Hepatocyte (in vitro differentiated cells): ENCODE measurements at regions not wholly inside any gene's neighbourhood (a gene's known extent, or its start where the extent isn't known, plus 50 kb on each side); places are given as distances from the start of the nearest gene placed in this dataset.

ENCODE experiments used
- DNase-seq: peaks from one replicate; pipeline ENCODE4 v3.0.0-alpha.2; 2016; ENCODE audit warnings: low spot score
- H2AFZ ChIP-seq: fragments of 200-600 bp; sonication (generic); 2 replicates; pipeline ENCODE4 v1.6.0; 2016; ENCODE audit warnings: antibody characterized with exemption, mild to moderate bottlenecking
- H3K27ac ChIP-seq: fragments of 200-600 bp; sonication (generic); 2 replicates; pipeline ENCODE4 v1.5.1; 2016; ENCODE audit warnings: mild to moderate bottlenecking
- H3K27me3 ChIP-seq: fragments of 200-600 bp; sonication (generic); 2 replicates; pipeline ENCODE4 v1.6.1; 2016
- H3K36me3 ChIP-seq: fragments of 200-600 bp; sonication (generic); replicated peaks from 2 replicates; pipeline ENCODE4 v1.5.1; 2016; ENCODE audit warnings: low read depth; ENCODE audit not compliant: insufficient read depth
- H3K4me1 ChIP-seq: fragments of 200-600 bp; sonication (generic); 2 replicates; pipeline ENCODE4 v1.5.1; 2016; ENCODE audit warnings: mild to moderate bottlenecking, moderate library complexity; ENCODE audit not compliant: insufficient read depth
- H3K4me2 ChIP-seq: fragments of 200-600 bp; sonication (generic); 2 replicates; pipeline ENCODE4 v1.6.0; 2016
- H3K4me3 ChIP-seq: fragments of 200-600 bp; sonication (generic); 2 replicates; pipeline ENCODE4 v1.5.1; 2016; ENCODE audit warnings: mild to moderate bottlenecking
- H3K79me2 ChIP-seq: fragments of 200-600 bp; sonication (generic); 2 replicates; pipeline ENCODE4 v1.6.0; 2017; ENCODE audit warnings: mild to moderate bottlenecking
- H3K9me2 ChIP-seq: fragments of 200-600 bp; sonication (generic); replicated peaks from 2 replicates; pipeline ENCODE4 v1.6.0; 2017; ENCODE audit warnings: mild to moderate bottlenecking; ENCODE audit not compliant: insufficient read depth
- H3K9me3 ChIP-seq: fragments of 200-600 bp; sonication (generic); 2 replicates; pipeline ENCODE4 v1.5.1; 2016; ENCODE audit warnings: low read depth, mild to moderate bottlenecking
- H4K20me1 ChIP-seq: fragments of 200-600 bp; sonication (generic); 2 replicates; pipeline ENCODE4 v1.6.0; 2016; ENCODE audit warnings: mild to moderate bottlenecking; ENCODE audit not compliant: insufficient read depth, poor library complexity, severe bottlenecking
- EZH2 ChIP-seq: fragments of 200-600 bp; sonication (generic); IDR thresholded peaks from 2 replicates; pipeline ENCODE4 v1.6.1; 2016; ENCODE audit warnings: antibody characterized with exemption, mild to moderate bottlenecking, borderline replicate concordance
- EZH2phosphoT487 ChIP-seq: fragments of 200-600 bp; sonication (generic); IDR thresholded peaks from one replicate; pipeline ENCODE4 v1.6.1; 2018; ENCODE audit warnings: antibody characterized with exemption, mild to moderate bottlenecking, low read depth, moderate library complexity; ENCODE audit not compliant: unreplicated experiment, severe bottlenecking
- WGBS: methylation state at CpG from one replicate; pipeline ENCODE4 v1.1.6; 2016; ENCODE audit warnings: low lambda C conversion rate; ENCODE audit errors: missing lambda C conversion rate; 5-methylcytosine and 5-hydroxymethylcytosine counted together
- TF ChIP-seq, protein P1 (sequence below): fragments of 200-600 bp; sonication (generic); IDR thresholded peaks from 2 replicates; pipeline ENCODE4 v1.5.1; 2016; ENCODE audit warnings: antibody characterized with exemption, mild to moderate bottlenecking; ENCODE audit not compliant: poor library complexity

DNA sequence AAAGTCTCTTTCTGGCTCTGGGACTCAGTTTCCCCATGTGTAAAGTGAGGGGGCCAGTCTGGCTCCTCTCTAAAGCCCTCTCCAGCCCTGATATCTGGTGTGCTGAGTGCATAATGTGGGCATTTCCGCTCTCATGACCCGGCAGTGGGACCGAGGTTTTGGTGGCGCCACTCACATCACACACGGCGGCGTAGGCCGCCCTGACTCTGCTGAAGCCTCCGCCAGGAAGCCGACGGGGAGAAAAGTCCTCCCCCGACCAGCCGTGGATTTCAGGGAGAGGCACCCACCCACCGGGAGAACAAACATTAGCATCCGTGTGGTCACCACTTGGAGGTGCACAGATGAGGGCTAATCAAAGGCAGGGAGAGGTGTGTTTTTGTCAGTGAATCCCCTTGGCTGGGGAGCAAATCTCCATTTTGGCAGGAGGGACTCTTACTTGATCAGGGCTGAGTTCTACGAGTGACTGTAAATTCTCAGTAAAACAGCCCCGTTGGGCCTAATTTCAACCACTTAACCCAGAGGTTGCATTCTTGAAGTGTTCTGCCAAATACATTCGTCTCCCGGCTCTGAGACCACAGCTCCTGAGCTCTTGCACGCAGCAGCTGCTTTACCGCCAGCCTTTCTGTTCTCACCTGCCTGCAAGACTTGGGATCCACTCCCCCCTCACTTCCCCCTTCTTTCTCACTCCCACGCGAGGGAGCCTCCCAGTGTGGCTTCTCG lies 118.2 kb downstream of the FOXD2 start:
- peaks cover 50% of the 10 kb centered on the region for H3K4me1 ChIP-seq
- peak overlapping the region; percentile 51 for H3K4me2 ChIP-seq
- no peaks in the 10 kb centered on the region for H3K36me3 ChIP-seq
- TF ChIP-seq EZH2phosphoT487 (no peak), EZH2 (no peak)
- TF ChIP-seq, protein P1, sequence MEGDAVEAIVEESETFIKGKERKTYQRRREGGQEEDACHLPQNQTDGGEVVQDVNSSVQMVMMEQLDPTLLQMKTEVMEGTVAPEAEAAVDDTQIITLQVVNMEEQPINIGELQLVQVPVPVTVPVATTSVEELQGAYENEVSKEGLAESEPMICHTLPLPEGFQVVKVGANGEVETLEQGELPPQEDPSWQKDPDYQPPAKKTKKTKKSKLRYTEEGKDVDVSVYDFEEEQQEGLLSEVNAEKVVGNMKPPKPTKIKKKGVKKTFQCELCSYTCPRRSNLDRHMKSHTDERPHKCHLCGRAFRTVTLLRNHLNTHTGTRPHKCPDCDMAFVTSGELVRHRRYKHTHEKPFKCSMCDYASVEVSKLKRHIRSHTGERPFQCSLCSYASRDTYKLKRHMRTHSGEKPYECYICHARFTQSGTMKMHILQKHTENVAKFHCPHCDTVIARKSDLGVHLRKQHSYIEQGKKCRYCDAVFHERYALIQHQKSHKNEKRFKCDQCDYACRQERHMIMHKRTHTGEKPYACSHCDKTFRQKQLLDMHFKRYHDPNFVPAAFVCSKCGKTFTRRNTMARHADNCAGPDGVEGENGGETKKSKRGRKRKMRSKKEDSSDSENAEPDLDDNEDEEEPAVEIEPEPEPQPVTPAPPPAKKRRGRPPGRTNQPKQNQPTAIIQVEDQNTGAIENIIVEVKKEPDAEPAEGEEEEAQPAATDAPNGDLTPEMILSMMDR: no peak
- no peaks in the 10 kb centered on the region for H3K27me3 ChIP-seq
- no peaks in the 10 kb centered on the region for H3K79me2 ChIP-seq
- H3K9me2 ChIP-seq: no peaks in the 10 kb centered on the region
- H3K4me3 ChIP-seq: no peak overlapping the region
- H2AFZ ChIP-seq: no peak overlapping the region
- DNase-seq: peak; percentile 37
- peak overlapping the region; percentile 52 for H3K27ac ChIP-seq
- H4K20me1 ChIP-seq: no peaks in the 10 kb centered on the region
- WGBS: 61% methylated on average over 21 of the region's 24 CpGs
- no peaks in the 10 kb centered on the region for H3K9me3 ChIP-seq

GRCh38 chr1:47557066-47557465 lies 119.2 kb downstream of the FOXD2 start:
- peaks cover 53% of the 10 kb centered on the region for H3K4me1 ChIP-seq
- WGBS: 91% methylated on average over 4 of the region's 4 CpGs
- TF ChIP-seq, protein P1: no peak
- TF ChIP-seq EZH2 (no peak), EZH2phosphoT487 (no peak)

GRCh38 chr1:47558601-47559593 lies 121.1 kb downstream of the FOXD2 start:
- no peaks in the 10 kb centered on the region for H3K36me3 ChIP-seq
- no peaks in the 10 kb centered on the region for H3K79me2 ChIP-seq
- peaks cover 47% of the 10 kb centered on the region for H3K4me1 ChIP-seq
- H3K9me3 ChIP-seq: no peaks in the 10 kb centered on the region
- H3K4me3 ChIP-seq: no peak overlapping the region
- H3K4me2 ChIP-seq: peak overlapping the region; percentile 62
- H3K9me2 ChIP-seq: no peaks in the 10 kb centered on the region
- no peaks in the 10 kb centered on the region for H4K20me1 ChIP-seq
- no peaks in the 10 kb centered on the region for H3K27me3 ChIP-seq
- no peak overlapping the region for H2AFZ ChIP-seq
- DNase-seq: peak; percentile 68
- H3K27ac ChIP-seq: peak overlapping the region; percentile 82
- TF ChIP-seq EZH2: no peak
- TF ChIP-seq, protein P1: no peak
- WGBS: 39% methylated on average over 18 of the region's 18 CpGs

More at GRCh38 chr1:47557066-47557465, 119.2 kb downstream of the FOXD2 start:
- Histone ChIP-seq H4K20me1 (no peaks in the 10 kb centered on the region), H3K4me3 (no peak overlapping the region), H3K4me2 (no peak overlapping the region), H3K79me2 (no peaks in the 10 kb centered on the region), H3K27me3 (no peaks in the 10 kb centered on the region), H3K36me3 (no peaks in the 10 kb centered on the region), H3K9me2 (no peaks in the 10 kb centered on the region), H3K27ac (no peak overlapping the region), H3K9me3 (no peaks in the 10 kb centered on the region), H2AFZ (no peak overlapping the region)
- DNase-seq: no peak
